IMR-90 (cell line): ENCODE measurements at regions not wholly inside any gene's neighbourhood (a gene's known extent, or its start where the extent isn't known, plus 50 kb on each side); places are given as distances from the start of the nearest gene placed in this dataset.

Source experiments
- ATAC-seq: fragments of 200-7000 bp; cut with Tn5 transposase; 2 replicates; pipeline ENCODE4 v1.9.1; 2020; ENCODE audit warnings: low read depth, mild to moderate bottlenecking, moderate library complexity
- BruUV-seq: library from RNA; stranded (reverse); fragments of 400-500 nt; replicated peaks from 2 replicates; lab custom pipeline; 2021; lab: Mats Ljungman, UMichigan
- CTCF ChIA-PET: fragments of 300-600 bp; formaldehyde crosslinking; extraction: SDS; loops from one replicate; lab custom pipeline; 2021; ENCODE audit warnings: antibody characterized with exemption; lab: Yijun Ruan, JAX
- POLR2A ChIA-PET: fragments of 300-600 bp; sonication (Branson Sonifier 250); formaldehyde crosslinking; loops from one replicate; lab custom pipeline; 2022; ENCODE audit warnings: antibody characterized with exemption; ENCODE audit not compliant: unreplicated experiment; lab: Charles Lee
- DNase-seq: peaks from one replicate; pipeline ENCODE4 v3.0.0; 2013
- H2AFZ ChIP-seq: replicated peaks from 2 replicates; pipeline ENCODE3; 2013; ENCODE audit warnings: low read length, mild to moderate bottlenecking; ENCODE audit not compliant: poor library complexity
- H2AK5ac ChIP-seq: 2 replicates; pipeline ENCODE4 v1.6.1; 2013; ENCODE audit warnings: low read depth, low read length, inconsistent platforms
- H2AK9ac ChIP-seq: replicated peaks from 2 replicates; pipeline ENCODE3; 2013; ENCODE audit warnings: mild to moderate bottlenecking, low read depth, low read length, moderate library complexity; ENCODE audit not compliant: poor library complexity
- H2BK120ac ChIP-seq: 2 replicates; pipeline ENCODE4 v1.6.1; 2013; ENCODE audit warnings: low read depth, low read length, inconsistent platforms
- H2BK15ac ChIP-seq: 3 replicates; pipeline ENCODE4 v1.6.1; 2013; ENCODE audit warnings: low read depth, low read length, inconsistent platforms
- H2BK20ac ChIP-seq: 2 replicates; pipeline ENCODE4 v1.6.1; 2013; ENCODE audit warnings: low read depth, mild to moderate bottlenecking, inconsistent platforms, low read length, moderate library complexity
- H2BK5ac ChIP-seq: 2 replicates; pipeline ENCODE4 v1.6.1; 2013; ENCODE audit warnings: mild to moderate bottlenecking, low read depth, low read length, inconsistent platforms; ENCODE audit not compliant: poor library complexity, severe bottlenecking
- H3K14ac ChIP-seq: replicated peaks from 2 replicates; pipeline ENCODE4 v1.6.1; 2013; ENCODE audit warnings: low read depth, low read length, inconsistent platforms
- H3K18ac ChIP-seq: 2 replicates; pipeline ENCODE4 v1.6.1; 2013; ENCODE audit warnings: low read depth, low read length, control low read depth
- H3K23ac ChIP-seq: 2 replicates; pipeline ENCODE4 v1.6.1; 2013; ENCODE audit warnings: low read depth, low read length, inconsistent platforms
- H3K27ac ChIP-seq: 2 replicates; pipeline ENCODE4 v1.5.1; 2013; ENCODE audit warnings: mild to moderate bottlenecking, control low read depth, low read length; ENCODE audit not compliant: insufficient read depth
- H3K27me3 ChIP-seq: 2 replicates; pipeline ENCODE4 v1.6.1; 2013; ENCODE audit warnings: low read length; ENCODE audit not compliant: control insufficient read depth, insufficient read depth
- H3K36me3 ChIP-seq: 2 replicates; pipeline ENCODE4 v1.6.1; 2013; ENCODE audit warnings: low read length, mixed read lengths; ENCODE audit not compliant: control insufficient read depth, insufficient read depth
- H3K4ac ChIP-seq: 2 replicates; pipeline ENCODE4 v1.6.1; 2013; ENCODE audit warnings: low read depth, low read length, inconsistent platforms
- H3K4me1 ChIP-seq: 2 replicates; pipeline ENCODE4 v1.6.1; 2013; ENCODE audit warnings: low read length, mixed read lengths; ENCODE audit not compliant: control insufficient read depth, insufficient read depth
- H3K4me2 ChIP-seq: 2 replicates; pipeline ENCODE4 v1.6.1; 2013; ENCODE audit warnings: low read depth, mild to moderate bottlenecking, control low read depth, low read length, moderate library complexity
- H3K4me3 ChIP-seq: 2 replicates; pipeline ENCODE4 v1.5.1; 2013; ENCODE audit warnings: low read depth, mild to moderate bottlenecking, control low read depth, low read length, moderate library complexity; ENCODE audit not compliant: insufficient read depth
- H3K56ac ChIP-seq: 2 replicates; pipeline ENCODE4 v1.6.1; 2013; ENCODE audit warnings: low read length, inconsistent platforms; ENCODE audit not compliant: insufficient read depth; ENCODE audit errors: extremely low read depth
- H3K79me1 ChIP-seq, 2 experiments: 2 replicates each; pipeline ENCODE4 v1.6.1; 2013; ENCODE audit warnings: low read length in 2 of 2, inconsistent platforms in 1 of 2, low read depth in 1 of 2
- H3K9ac ChIP-seq: 2 replicates; pipeline ENCODE4 v1.6.1; 2013; ENCODE audit warnings: low read depth, low read length, control low read depth
- H3K9me1 ChIP-seq: 2 replicates; pipeline ENCODE4 v1.6.1; 2013; ENCODE audit warnings: low read length, inconsistent platforms; ENCODE audit not compliant: insufficient read depth
- H3K9me3 ChIP-seq: 2 replicates; pipeline ENCODE4 v1.6.1; 2013; ENCODE audit warnings: low read length; ENCODE audit not compliant: control insufficient read depth, insufficient read depth
- H4K20me1 ChIP-seq: 2 replicates; pipeline ENCODE4 v1.6.1; 2013; ENCODE audit warnings: low read length, inconsistent platforms; ENCODE audit not compliant: insufficient read depth
- H4K5ac ChIP-seq: 2 replicates; pipeline ENCODE4 v1.6.1; 2013; ENCODE audit warnings: mild to moderate bottlenecking, low read depth, low read length, control low read depth
- H4K8ac ChIP-seq, 2 experiments: 2 replicates each; pipeline ENCODE4 v1.6.1; 2013; ENCODE audit warnings: low read depth in 2 of 2, low read length in 2 of 2, control low read depth in 1 of 2, inconsistent platforms in 1 of 2
- H4K91ac ChIP-seq: 2 replicates; pipeline ENCODE4 v1.6.1; 2013; ENCODE audit warnings: low read depth, low read length, inconsistent platforms; ENCODE audit not compliant: insufficient read depth
- RAD21 ChIP-seq: IDR thresholded peaks from 2 replicates; pipeline ENCODE4 v1.6.1; 2012; ENCODE audit warnings: low read length, improper control_type of control experiment
- SMC3 ChIP-seq: fragments of 150-350 bp; IDR thresholded peaks from 2 replicates; pipeline ENCODE4 v1.6.1; 2016; ENCODE audit warnings: low read depth, mild to moderate bottlenecking, antibody characterized with exemption, low read length, moderate library complexity
- USF2 ChIP-seq: fragments of 150-350 bp; IDR thresholded peaks from 2 replicates; pipeline ENCODE4 v1.6.1; 2017; ENCODE audit warnings: mild to moderate bottlenecking, antibody characterized with exemption, low read length, low read depth
- WGBS, 2 experiments: methylation state at CpG; one replicate each; pipeline versions ENCODE4 v1.1.5 to v1.1.7; 2013; ENCODE audit warnings: missing lambda C conversion rate in 2 of 2; ENCODE audit not compliant: insufficient read length in 1 of 2; ENCODE audit errors: extremely low coverage in 2 of 2; 5-methylcytosine and 5-hydroxymethylcytosine counted together
- dilution Hi-C: fragments of 300-500 bp; cut with HindIII; formaldehyde crosslinking; loops from one replicate; pipeline ENCODE4 v1.14.3; 2018; ENCODE audit warnings: low sequenced_read_pairs; ENCODE audit not compliant: unreplicated experiment
- in situ Hi-C: fragments of 300-500 bp; cut with MboI; formaldehyde crosslinking; loops from 3 replicates; pipeline ENCODE4 v1.14.3; 2019; ENCODE audit warnings: low sequenced_read_pairs, inconsistent platforms, mixed read lengths
- intact Hi-C: fragments of 100-400 bp; cut with micrococcal nuclease; formaldehyde crosslinking; loops from 2 replicates; pipeline ENCODE4 v1.10.0; 2022

- DNase-seq (no peak), ATAC-seq (no peak)
- TF ChIP-seq SMC3 (no peak), RAD21 (no peak), USF2 (no peak)
- in situ Hi-C loops: no loop called here
- BruUV-seq: no TSS peak
- no peak overlapping the region for H2AFZ ChIP-seq
- H4K8ac ChIP-seq: no peak overlapping the region
- no peak overlapping the region for H2AK9ac ChIP-seq
- H2BK15ac ChIP-seq: no peak overlapping the region
- H2BK5ac ChIP-seq: no peak overlapping the region
- H3K36me3 ChIP-seq: no peaks in the 10 kb centered on the region
- H3K4me2 ChIP-seq: no peak overlapping the region
- H3K9ac ChIP-seq: no peak overlapping the region
- intact Hi-C loops: no loop called here
- no peaks in the 10 kb centered on the region for H3K4me1 ChIP-seq
- no peak overlapping the region for H2BK120ac ChIP-seq
- no CpG with 5 or more reads among the region's 1 CpG for WGBS, 2 experiments
- no peak overlapping the region for H2AK5ac ChIP-seq
- H3K9me1 ChIP-seq: no peaks in the 10 kb centered on the region
- H2BK20ac ChIP-seq: no peak overlapping the region
- no peak overlapping the region for H4K5ac ChIP-seq
- H3K18ac ChIP-seq: no peak overlapping the region
- H3K56ac ChIP-seq: no peak overlapping the region
- CTCF ChIA-PET: no interaction called here
- no peaks in the 10 kb centered on the region for H4K20me1 ChIP-seq
- no peaks in the 10 kb centered on the region for H3K27me3 ChIP-seq
- no peak overlapping the region for H4K91ac ChIP-seq
- no peak overlapping the region for H3K14ac ChIP-seq
- H3K23ac ChIP-seq: no peak overlapping the region
- no peaks in the 10 kb centered on the region for H3K79me1 ChIP-seq
- dilution Hi-C loops: no loop called here
- no peak overlapping the region for H3K4me3 ChIP-seq
- H3K4ac ChIP-seq: no peak overlapping the region
- H3K9me3 ChIP-seq: peaks cover 20% of the 10 kb centered on the region
- no peak overlapping the region for H3K27ac ChIP-seq
- POLR2A ChIA-PET: no interaction called here
Measured at GRCh38 chr4:167421201-167421600, 186.9 kb upstream of the SPOCK3 start.
